ENCODE measurements at regions not wholly inside any gene's neighbourhood (a gene's known extent, or its start where the extent isn't known, plus 50 kb on each side); places are given as distances from the start of the nearest gene placed in this dataset.

GRCh38 chr14:22448905-22449599 is 140.0 kb downstream of the DAD1 start:
- DNase-seq, result no peak

GRCh38 chr14:22448035-22448904 is 140.8 kb downstream of the DAD1 start:
- no peak for DNase-seq

GRCh38 chr14:22438742-22439141 is 150.3 kb downstream of the DAD1 start:
- peak; percentile 7 for DNase-seq

- no peak for DNase-seq
Observed at GRCh38 chr14:22434901-22435550, 154.0 kb downstream of the DAD1 start.

- no peak for DNase-seq
Observed at GRCh38 chr14:22434030-22434429, 155.0 kb downstream of the DAD1 start.

GRCh38 chr14:22433069-22433468 is 156.0 kb downstream of the DAD1 start:
- no peak for DNase-seq

GRCh38 chr14:22432348-22432976 is 156.6 kb downstream of the DAD1 start:
- DNase-seq, result no peak

GRCh38 chr14:22429546-22430294 is 159.3 kb downstream of the DAD1 start:
- no peak for DNase-seq

- DNase-seq, result no peak
Observed at GRCh38 chr14:22428700-22429291, 160.2 kb downstream of the DAD1 start.

- no peak for DNase-seq
Observed at GRCh38 chr14:22427771-22428231, 161.2 kb downstream of the DAD1 start.

GRCh38 chr14:22426711-22427110 is 162.3 kb downstream of the DAD1 start:
- DNase-seq, result no peak

GRCh38 chr14:22423958-22424357 is 165.1 kb downstream of the DAD1 start:
- DNase-seq, result no peak

- no peak for DNase-seq
Observed at GRCh38 chr14:22422238-22422637, 166.8 kb downstream of the DAD1 start.

- DNase-seq, result no peak
Observed at GRCh38 chr14:22420598-22421186, 168.3 kb downstream of the DAD1 start.

GRCh38 chr14:22419620-22420019 is 169.4 kb downstream of the DAD1 start:
- DNase-seq, result no peak

- DNase-seq, result no peak
Observed at GRCh38 chr14:22418631-22419030, 170.4 kb downstream of the DAD1 start.

GRCh38 chr14:22417914-22418313 is 171.1 kb downstream of the DAD1 start:
- DNase-seq, result no peak

- no peak for DNase-seq
Observed at GRCh38 chr14:22416193-22416592, 172.8 kb downstream of the DAD1 start.

- no peak for DNase-seq
Observed at GRCh38 chr14:22415605-22415959, 173.4 kb downstream of the DAD1 start.

GRCh38 chr14:22414876-22415604 is 174.0 kb downstream of the DAD1 start:
- DNase-seq, result no peak

- no peak for DNase-seq
Observed at GRCh38 chr14:22412926-22413411, 176.1 kb downstream of the DAD1 start.
